ENCODE measurements at regions not wholly inside any gene's neighbourhood (a gene's known extent, or its start where the extent isn't known, plus 50 kb on each side); places are given as distances from the start of the nearest gene placed in this dataset.
"Not testable (repeated sequence)": the region's sequence is repeated elsewhere in the genome, so short reads cannot be mapped to it uniquely, and the experiment has no call there.

- not testable (repeated sequence) for H3K4me3 ChIP-seq (ENCODE audit: low read length); H3K27me3 ChIP-seq (ENCODE audit: insufficient read depth, low read length); H3K9me3 ChIP-seq (ENCODE audit: insufficient read depth, low read depth, low read length); H3K9ac ChIP-seq (ENCODE audit: low read depth, low read length); H3K4me1 ChIP-seq (ENCODE audit: insufficient read depth, low read length); H3K36me3 ChIP-seq (ENCODE audit: insufficient read depth, low read depth, low read length); H3K27ac ChIP-seq (ENCODE audit: low read length)
Observed at GRCh38 chr4:17018621-17019020, 120.2 kb upstream of the LDB2 start.

- no peak overlapping the region for H3K27ac ChIP-seq (ENCODE audit: low read length)
- H3K9me3 ChIP-seq (ENCODE audit: insufficient read depth, low read depth, low read length) = no peaks in the 10 kb centered on the region
- no peaks in the 10 kb centered on the region for H3K36me3 ChIP-seq (ENCODE audit: insufficient read depth, low read depth, low read length)
- peaks cover 9% of the 10 kb centered on the region for H3K4me1 ChIP-seq (ENCODE audit: insufficient read depth, low read length)
- no peak overlapping the region for H3K4me3 ChIP-seq (ENCODE audit: low read length)
- peaks cover 4% of the 10 kb centered on the region; the same call in 1 of the 2 replicates for H3K27me3 ChIP-seq (ENCODE audit: insufficient read depth, low read length)
- no peak overlapping the region for H3K9ac ChIP-seq (ENCODE audit: low read depth, low read length)
Observed at GRCh38 chr4:17018013-17018412, 119.6 kb upstream of the LDB2 start.

- Histone ChIP-seq H3K27me3 (ENCODE audit: insufficient read depth, low read length) (no peaks in the 10 kb centered on the region), H3K9me3 (ENCODE audit: insufficient read depth, low read depth, low read length) (no peaks in the 10 kb centered on the region), H3K4me1 (ENCODE audit: insufficient read depth, low read length) (peaks cover 9% of the 10 kb centered on the region; the same call in 1 of the 2 replicates), H3K9ac (ENCODE audit: low read depth, low read length) (no peak overlapping the region), H3K27ac (ENCODE audit: low read length) (no peak overlapping the region), H3K4me3 (ENCODE audit: low read length) (no peak overlapping the region), H3K36me3 (ENCODE audit: insufficient read depth, low read depth, low read length) (no peaks in the 10 kb centered on the region)
Observed at GRCh38 chr4:17013382-17014006, 115.0 kb upstream of the LDB2 start.

GRCh38 chr4:17012451-17012850 lies 114.0 kb upstream of the LDB2 start:
- H3K27me3 ChIP-seq (ENCODE audit: insufficient read depth, low read length) = no peaks in the 10 kb centered on the region
- no peak overlapping the region for H3K4me3 ChIP-seq (ENCODE audit: low read length)
- H3K9ac ChIP-seq (ENCODE audit: low read depth, low read length) = no peak overlapping the region
- peaks cover 1% of the 10 kb centered on the region; the same call in 1 of the 2 replicates for H3K4me1 ChIP-seq (ENCODE audit: insufficient read depth, low read length)
- H3K36me3 ChIP-seq (ENCODE audit: insufficient read depth, low read depth, low read length) = no peaks in the 10 kb centered on the region
- no peaks in the 10 kb centered on the region for H3K9me3 ChIP-seq (ENCODE audit: insufficient read depth, low read depth, low read length)
- no peak overlapping the region for H3K27ac ChIP-seq (ENCODE audit: low read length)

GRCh38 chr4:17010426-17011087 lies 112.1 kb upstream of the LDB2 start:
- Histone ChIP-seq H3K36me3 (ENCODE audit: insufficient read depth, low read depth, low read length) (no peaks in the 10 kb centered on the region; the same call in 1 of the 2 replicates), H3K4me3 (ENCODE audit: low read length) (no peak overlapping the region), H3K4me1 (ENCODE audit: insufficient read depth, low read length) (no peaks in the 10 kb centered on the region; the same call in 1 of the 2 replicates), H3K27me3 (ENCODE audit: insufficient read depth, low read length) (no peaks in the 10 kb centered on the region), H3K9me3 (ENCODE audit: insufficient read depth, low read depth, low read length) (no peaks in the 10 kb centered on the region), H3K27ac (ENCODE audit: low read length) (no peak overlapping the region), H3K9ac (ENCODE audit: low read depth, low read length) (no peak overlapping the region)

GRCh38 chr4:17009871-17010367 lies 111.5 kb upstream of the LDB2 start:
- Histone ChIP-seq H3K9ac (ENCODE audit: low read depth, low read length) (no peak overlapping the region), H3K9me3 (ENCODE audit: insufficient read depth, low read depth, low read length) (no peaks in the 10 kb centered on the region), H3K4me3 (ENCODE audit: low read length) (no peak overlapping the region), H3K27ac (ENCODE audit: low read length) (no peak overlapping the region), H3K36me3 (ENCODE audit: insufficient read depth, low read depth, low read length) (peaks cover 3% of the 10 kb centered on the region; the same call in 1 of the 2 replicates), H3K27me3 (ENCODE audit: insufficient read depth, low read length) (no peaks in the 10 kb centered on the region), H3K4me1 (ENCODE audit: insufficient read depth, low read length) (peaks cover 6% of the 10 kb centered on the region; the same call in 1 of the 2 replicates)

- peaks cover 10% of the 10 kb centered on the region; the same call in 1 of the 2 replicates for H3K4me1 ChIP-seq (ENCODE audit: insufficient read depth, low read length)
- H3K9ac ChIP-seq (ENCODE audit: low read depth, low read length) = no peak overlapping the region
- no peak overlapping the region for H3K27ac ChIP-seq (ENCODE audit: low read length)
- H3K9me3 ChIP-seq (ENCODE audit: insufficient read depth, low read depth, low read length) = no peaks in the 10 kb centered on the region
- H3K27me3 ChIP-seq (ENCODE audit: insufficient read depth, low read length) = no peaks in the 10 kb centered on the region
- H3K36me3 ChIP-seq (ENCODE audit: insufficient read depth, low read depth, low read length) = peaks cover 5% of the 10 kb centered on the region; the same call in 1 of the 2 replicates
- H3K4me3 ChIP-seq (ENCODE audit: low read length) = no peak overlapping the region
Observed at GRCh38 chr4:17008834-17009345, 110.4 kb upstream of the LDB2 start.

GRCh38 chr4:17003606-17004392 lies 105.4 kb upstream of the LDB2 start:
- H3K4me3 ChIP-seq (ENCODE audit: low read length) = peak overlapping the region; percentile 31; the same call in 1 of the 2 replicates
- H3K9ac ChIP-seq (ENCODE audit: low read depth, low read length) = peak overlapping the region; percentile 49; the same call in 1 of the 2 replicates
- not testable (repeated sequence) for H3K27ac ChIP-seq (ENCODE audit: low read length); H3K36me3 ChIP-seq (ENCODE audit: insufficient read depth, low read depth, low read length); H3K9me3 ChIP-seq (ENCODE audit: insufficient read depth, low read depth, low read length); H3K27me3 ChIP-seq (ENCODE audit: insufficient read depth, low read length); H3K4me1 ChIP-seq (ENCODE audit: insufficient read depth, low read length)

- H3K9ac ChIP-seq (ENCODE audit: low read depth, low read length) = no peak overlapping the region
- H3K4me1 ChIP-seq (ENCODE audit: insufficient read depth, low read length) = peaks cover 27% of the 10 kb centered on the region
- no peak overlapping the region for H3K4me3 ChIP-seq (ENCODE audit: low read length)
- no peak overlapping the region for H3K27ac ChIP-seq (ENCODE audit: low read length)
- no peaks in the 10 kb centered on the region for H3K27me3 ChIP-seq (ENCODE audit: insufficient read depth, low read length)
- no peaks in the 10 kb centered on the region for H3K36me3 ChIP-seq (ENCODE audit: insufficient read depth, low read depth, low read length)
- no peaks in the 10 kb centered on the region for H3K9me3 ChIP-seq (ENCODE audit: insufficient read depth, low read depth, low read length)
Observed at GRCh38 chr4:16995451-16995850, 97.0 kb upstream of the LDB2 start.

- no peak overlapping the region for H3K9ac ChIP-seq (ENCODE audit: low read depth, low read length)
Observed at GRCh38 chr4:16993956-16994840, 95.8 kb upstream of the LDB2 start.

More at GRCh38 chr4:16993956-16994840, 95.8 kb upstream of the LDB2 start:
- Histone ChIP-seq H3K4me1 (ENCODE audit: insufficient read depth, low read length) (peaks cover 27% of the 10 kb centered on the region), H3K36me3 (ENCODE audit: insufficient read depth, low read depth, low read length) (no peaks in the 10 kb centered on the region), H3K27me3 (ENCODE audit: insufficient read depth, low read length) (no peaks in the 10 kb centered on the region), H3K4me3 (ENCODE audit: low read length) (no peak overlapping the region), H3K9me3 (ENCODE audit: insufficient read depth, low read depth, low read length) (no peaks in the 10 kb centered on the region), H3K27ac (ENCODE audit: low read length) (no peak overlapping the region)

Data from iPS-20b (cell line).